ENCODE measurements at regions not wholly inside any gene's neighbourhood (a gene's known extent, or its start where the extent isn't known, plus 50 kb on each side); places are given as distances from the start of the nearest gene placed in this dataset.
A peak's percentile ranks its signal among the peaks of the same experiment; 100 is the strongest.
"Not testable (repeated sequence)": the region's sequence is repeated elsewhere in the genome, so short reads cannot be mapped to it uniquely, and the experiment has no call there.

GRCh38 chr4:187504974-187505797 is 490.4 kb upstream of the ZFP42 start (continued):
- no peak for TF ChIP-seq SP2 (IDR thresholded peaks at IDR 0.05; ENCODE audit: low read length)
- TF ChIP-seq PHF8 (conservative IDR thresholded peaks at IDR 0.05; ENCODE audit: low read depth, low read length), result no peak

DNA sequence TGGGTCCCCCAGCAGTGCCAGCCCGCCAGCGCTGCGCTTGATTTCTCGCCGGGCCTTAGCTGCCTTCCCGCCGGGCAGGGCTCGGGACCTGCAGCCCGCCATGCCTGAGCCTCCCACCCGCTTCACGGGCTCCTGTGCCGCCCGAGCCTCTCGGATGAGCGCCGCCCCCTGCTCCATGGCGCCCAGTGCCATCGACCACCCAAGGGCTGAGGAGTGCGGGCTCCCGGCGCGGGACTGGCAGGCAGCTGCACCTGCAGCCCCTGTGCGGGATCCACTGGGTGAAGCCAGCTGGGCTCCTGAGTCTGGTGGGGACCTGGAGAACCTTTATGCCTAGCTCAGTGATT is 489.8 kb upstream of the ZFP42 start:
- DNase-seq (ENCODE audit: low read depth in 1 of 2, low spot score in 2 of 2); H3K36me3 ChIP-seq (ENCODE audit: control insufficient read depth in 2 of 4, insufficient read depth in 4 of 4, low read length in 3 of 4); FAIRE-seq; H2BK120ac ChIP-seq (replicated peaks; ENCODE audit: low read depth, low read length); H3K9ac ChIP-seq (replicated peaks in 1 of 4; ENCODE audit: extremely low read depth in 1 of 4, low read depth in 3 of 4, low read length in 3 of 4); H3K4me2 ChIP-seq (ENCODE audit: insufficient read depth in 1 of 2, low read depth in 2 of 2, low read length in 2 of 2); POLR2A ChIA-PET (ENCODE audit: partially characterized antibody); H2BK12ac ChIP-seq (ENCODE audit: low read depth, low read length); H3K23me2 ChIP-seq (ENCODE audit: low read depth, low read length); H2AFZ ChIP-seq (ENCODE audit: low read length); H4K91ac ChIP-seq (replicated peaks; ENCODE audit: insufficient read length, low read length); H4K5ac ChIP-seq (ENCODE audit: insufficient read length, low read depth, low read length); H3K27ac ChIP-seq (ENCODE audit: low read depth, low read length); H2AK5ac ChIP-seq (ENCODE audit: low read depth, low read length); H3K56ac ChIP-seq (replicated peaks; ENCODE audit: insufficient read length, low read depth, low read length); H2BK15ac ChIP-seq (ENCODE audit: low read length); H2BK5ac ChIP-seq (ENCODE audit: low read depth, low read length); H4K8ac ChIP-seq (ENCODE audit: extremely low read depth, insufficient read depth, low read length); H2BK20ac ChIP-seq (ENCODE audit: low read length); H3K4me1 ChIP-seq (replicated peaks in 1 of 4; ENCODE audit: control insufficient read depth in 3 of 4, insufficient read depth in 4 of 4, low read length in 3 of 4); H3K23ac ChIP-seq (ENCODE audit: insufficient read length); H4K20me1 ChIP-seq (replicated peaks in 1 of 2; ENCODE audit: control insufficient read depth in 1 of 2, insufficient read depth in 2 of 2, low read length in 2 of 2); H3K79me2 ChIP-seq (ENCODE audit: control insufficient read depth in 1 of 2, insufficient read depth in 2 of 2, low read length in 2 of 2); H3K27me3 ChIP-seq (replicated peaks in 1 of 4; ENCODE audit: control insufficient read depth in 3 of 4, extremely low read depth in 1 of 4, insufficient read depth in 3 of 4, low read length in 3 of 4); CTCF ChIA-PET (ENCODE audit: partially characterized antibody); H3K79me1 ChIP-seq (ENCODE audit: low read depth, low read length); H3K4ac ChIP-seq (replicated peaks; ENCODE audit: insufficient read length, low read depth, low read length); H3K18ac ChIP-seq (ENCODE audit: extremely low read depth, low read length); H3K14ac ChIP-seq (ENCODE audit: insufficient read length): not testable (repeated sequence)
- Histone ChIP-seq H3K4me3 (ENCODE audit: extremely low read depth in 1 of 4, insufficient read depth in 2 of 4, low read depth in 3 of 4, low read length in 4 of 4) (peak overlapping the region in 1 of 4 experiments; percentile 16; a peak in 1 of 8 replicates), H3K9me3 (ENCODE audit: insufficient read depth in 2 of 2, low read depth in 1 of 2, low read length in 1 of 2) (peaks cover 0 to 13% of the 10 kb centered on the region in 2 experiments; a peak in 1 of 4 replicates)
- 96% methylated on average over 23 of the region's 23 CpGs; no CpG with 5 or more reads in 1 of the 2 experiments for WGBS, 2 experiments (ENCODE audit: extremely low coverage in 1 of 2, insufficient coverage in 1 of 2, insufficient read length in 1 of 2, insufficient replicate concordance in 2 of 2, low coverage in 1 of 2, low lambda C conversion rate in 2 of 2, missing lambda C conversion rate in 1 of 2)

All from H1 (cell line).